ENCODE measurements at regions not wholly inside any gene's neighbourhood (a gene's known extent, or its start where the extent isn't known, plus 50 kb on each side); places are given as distances from the start of the nearest gene placed in this dataset.

DNA sequence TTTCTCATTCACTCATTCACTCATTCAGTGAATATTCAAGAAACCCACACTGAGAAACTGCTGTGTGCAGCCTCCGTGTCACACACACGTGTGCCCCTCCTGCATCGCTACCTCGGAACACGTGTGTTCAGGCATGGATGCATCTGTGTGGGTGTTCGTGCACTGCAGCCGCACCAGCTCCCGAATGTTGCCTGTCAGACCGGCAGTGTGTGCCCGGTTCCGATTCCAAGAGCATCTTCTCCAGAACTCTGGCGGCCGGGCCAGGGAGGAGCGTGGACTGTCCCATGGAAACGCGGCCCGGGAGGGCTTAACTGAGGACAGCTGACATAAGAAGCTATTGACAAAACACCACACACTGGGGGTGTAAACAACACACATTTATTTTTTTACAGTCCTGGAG, 216.0 kb downstream of the DLL1 start:
- DNase-seq (ENCODE audit: low read depth, low spot score) = no peak
- Histone ChIP-seq H3K27ac (ENCODE audit: low read length) (no peak overlapping the region), H3K36me3 (ENCODE audit: control insufficient read depth, insufficient read depth, low read length) (no peaks in the 10 kb centered on the region), H3K4me3 (ENCODE audit: low read length) (no peak overlapping the region), H3K4me1 (ENCODE audit: control insufficient read depth, insufficient read depth, low read length) (peaks cover 4% of the 10 kb centered on the region), H3K27me3 (ENCODE audit: control insufficient read depth, insufficient read depth, low read length) (no peaks in the 10 kb centered on the region), H3K9me3 (ENCODE audit: control insufficient read depth, insufficient read depth, low read length) (no peaks in the 10 kb centered on the region)
- no CpG with 5 or more reads among the region's 17 CpGs for WGBS (ENCODE audit: insufficient coverage, insufficient read length)

DNA sequence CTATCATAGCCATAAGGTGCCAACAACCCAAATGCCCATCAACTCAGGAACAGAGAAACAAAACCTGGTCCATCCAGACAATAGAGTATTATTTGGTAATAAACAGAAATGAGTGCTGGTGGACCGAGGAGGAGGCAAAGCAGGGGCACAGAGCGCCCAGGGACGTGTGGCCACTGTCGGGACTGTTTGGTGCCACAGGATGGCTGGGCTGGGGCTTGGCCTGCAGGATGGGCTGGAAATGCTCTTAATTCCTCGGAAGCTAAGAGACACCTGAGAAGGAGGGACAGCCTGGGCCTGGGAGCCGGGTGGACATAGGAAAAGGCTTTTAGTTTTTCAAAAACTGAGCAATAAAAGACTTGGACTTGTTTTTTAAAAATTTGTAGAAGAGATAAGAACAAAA, 216.4 kb downstream of the DLL1 start:
- Histone ChIP-seq H3K36me3 (ENCODE audit: control insufficient read depth, insufficient read depth, low read length) (no peaks in the 10 kb centered on the region), H3K27ac (ENCODE audit: low read length) (no peak overlapping the region), H3K9me3 (ENCODE audit: control insufficient read depth, insufficient read depth, low read length) (no peaks in the 10 kb centered on the region), H3K27me3 (ENCODE audit: control insufficient read depth, insufficient read depth, low read length) (no peaks in the 10 kb centered on the region), H3K4me1 (ENCODE audit: control insufficient read depth, insufficient read depth, low read length) (peaks cover 4% of the 10 kb centered on the region), H3K4me3 (ENCODE audit: low read length) (no peak overlapping the region)
- no CpG with 5 or more reads among the region's 6 CpGs for WGBS (ENCODE audit: insufficient coverage, insufficient read length)
- DNase-seq (ENCODE audit: low read depth, low spot score) = no peak

DNA sequence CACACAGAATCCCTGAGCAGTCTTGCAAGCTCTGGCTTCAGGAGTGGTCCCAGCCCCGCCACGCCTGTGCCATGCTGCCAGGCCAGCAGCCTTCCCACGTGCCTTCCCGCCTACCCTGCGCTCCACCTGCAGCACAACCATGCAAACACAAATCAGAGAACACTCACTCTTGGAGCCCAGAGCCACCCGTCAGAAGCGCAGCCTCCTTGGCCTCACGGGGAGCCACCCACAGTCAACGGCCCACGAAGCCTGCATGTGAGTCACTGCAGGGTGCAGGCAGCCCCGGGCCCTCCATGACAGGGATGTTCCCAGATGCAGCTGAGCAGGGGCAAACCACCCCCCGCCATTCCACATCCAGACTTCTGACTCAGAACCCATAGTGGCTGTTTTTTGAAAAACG, 217.0 kb downstream of the DLL1 start:
- no peak for DNase-seq (ENCODE audit: low read depth, low spot score)
- Histone ChIP-seq H3K4me1 (ENCODE audit: control insufficient read depth, insufficient read depth, low read length) (peaks cover 4% of the 10 kb centered on the region), H3K9me3 (ENCODE audit: control insufficient read depth, insufficient read depth, low read length) (no peaks in the 10 kb centered on the region), H3K27ac (ENCODE audit: low read length) (no peak overlapping the region), H3K27me3 (ENCODE audit: control insufficient read depth, insufficient read depth, low read length) (no peaks in the 10 kb centered on the region), H3K4me3 (ENCODE audit: low read length) (no peak overlapping the region), H3K36me3 (ENCODE audit: control insufficient read depth, insufficient read depth, low read length) (no peaks in the 10 kb centered on the region)
- WGBS (ENCODE audit: insufficient coverage, insufficient read length) = no CpG with 5 or more reads among the region's 13 CpGs

DNA sequence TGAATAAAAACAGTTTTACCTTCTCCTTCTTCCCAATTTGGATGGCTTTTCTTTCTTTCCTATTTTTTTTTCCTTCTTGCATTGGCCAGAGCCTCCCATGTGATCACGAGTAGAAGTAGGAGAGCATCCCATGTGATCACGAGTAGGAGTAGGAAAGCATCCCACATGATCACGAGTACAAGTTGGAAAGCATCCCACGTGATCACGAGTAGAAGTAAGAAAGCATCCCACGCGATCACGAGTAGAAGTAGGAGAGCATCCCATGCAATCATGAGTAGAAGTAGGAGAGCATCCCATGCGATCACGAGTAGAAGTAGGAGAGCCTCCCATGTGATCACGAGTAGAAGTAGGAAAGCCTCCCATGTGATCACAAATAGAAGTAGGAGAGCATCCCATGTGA, 218.6 kb downstream of the DLL1 start:
- Histone ChIP-seq H3K9me3 (ENCODE audit: control insufficient read depth, insufficient read depth, low read length) (no peaks in the 10 kb centered on the region), H3K27me3 (ENCODE audit: control insufficient read depth, insufficient read depth, low read length) (no peaks in the 10 kb centered on the region), H3K27ac (ENCODE audit: low read length) (no peak overlapping the region), H3K4me1 (ENCODE audit: control insufficient read depth, insufficient read depth, low read length) (peaks cover 4% of the 10 kb centered on the region), H3K4me3 (ENCODE audit: low read length) (no peak overlapping the region), H3K36me3 (ENCODE audit: control insufficient read depth, insufficient read depth, low read length) (no peaks in the 10 kb centered on the region)
- WGBS (ENCODE audit: insufficient coverage, insufficient read length) = no CpG with 5 or more reads among the region's 11 CpGs
- no peak for DNase-seq (ENCODE audit: low read depth, low spot score)

DNA sequence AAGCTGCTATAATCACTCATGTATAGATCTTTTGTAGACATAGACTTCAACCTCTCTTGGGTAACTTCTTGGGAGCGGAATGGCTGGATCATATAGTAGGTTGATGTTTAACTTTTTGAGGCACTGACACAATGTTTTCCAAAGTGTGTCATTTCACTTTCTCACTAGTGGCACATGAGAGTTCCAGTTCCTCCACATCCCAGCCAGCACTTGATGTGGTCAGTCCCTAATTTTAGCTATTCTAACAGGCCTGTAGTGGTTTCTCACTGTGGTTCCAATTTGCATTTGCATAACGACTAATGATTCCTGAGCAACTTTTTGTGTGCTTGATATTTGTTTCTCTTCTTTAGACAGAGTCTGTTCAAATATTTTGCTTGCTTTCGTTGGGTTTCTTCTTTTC, 221.3 kb downstream of the DLL1 start:
- no peaks in the 10 kb centered on the region for H3K36me3 ChIP-seq (ENCODE audit: control insufficient read depth, insufficient read depth, low read length)
- no peak overlapping the region for H3K4me3 ChIP-seq (ENCODE audit: low read length)
- H3K4me1 ChIP-seq (ENCODE audit: control insufficient read depth, insufficient read depth, low read length) = no peaks in the 10 kb centered on the region
- DNase-seq (ENCODE audit: low read depth, low spot score) = no peak
- H3K27me3 ChIP-seq (ENCODE audit: control insufficient read depth, insufficient read depth, low read length) = no peaks in the 10 kb centered on the region
- WGBS (ENCODE audit: insufficient coverage, insufficient read length) = no CpG with 5 or more reads among the region's 3 CpGs
- H3K9me3 ChIP-seq (ENCODE audit: control insufficient read depth, insufficient read depth, low read length) = no peaks in the 10 kb centered on the region
- H3K27ac ChIP-seq (ENCODE audit: low read length) = no peak overlapping the region

DNA sequence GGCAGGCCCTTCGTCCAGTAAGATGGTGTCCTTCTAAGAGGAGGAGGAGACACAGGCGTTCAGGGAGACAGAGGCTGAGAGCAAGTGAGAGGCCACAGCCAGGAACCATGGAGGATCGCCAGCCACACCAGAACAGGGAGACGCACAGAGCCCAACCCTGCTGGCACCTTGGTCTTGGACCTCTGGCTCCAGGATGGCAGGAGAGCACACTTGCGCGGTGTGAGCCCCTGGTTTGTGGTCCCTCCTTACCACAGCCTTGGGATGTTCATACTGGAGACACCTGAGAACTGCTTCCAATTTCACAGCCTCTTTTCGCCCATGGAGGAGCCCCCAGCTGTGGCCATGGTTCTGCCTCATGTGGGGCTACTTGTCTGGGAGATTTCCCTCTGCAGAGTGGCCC, 222.4 kb downstream of the DLL1 start:
- WGBS (ENCODE audit: insufficient coverage, insufficient read length) = no CpG with 5 or more reads among the region's 7 CpGs
- DNase-seq (ENCODE audit: low read depth, low spot score) = no peak
- 0 out of 2 replicates have a peak, but pooled peaks cover 2% of the 10 kb centered on the region for H3K4me1 ChIP-seq (ENCODE audit: control insufficient read depth, insufficient read depth, low read length)
- H3K4me3 ChIP-seq (ENCODE audit: low read length) = no peak overlapping the region
- no peaks in the 10 kb centered on the region for H3K36me3 ChIP-seq (ENCODE audit: control insufficient read depth, insufficient read depth, low read length)
- H3K27me3 ChIP-seq (ENCODE audit: control insufficient read depth, insufficient read depth, low read length) = no peaks in the 10 kb centered on the region
- no peaks in the 10 kb centered on the region for H3K9me3 ChIP-seq (ENCODE audit: control insufficient read depth, insufficient read depth, low read length)
- no peak overlapping the region for H3K27ac ChIP-seq (ENCODE audit: low read length)

DNA sequence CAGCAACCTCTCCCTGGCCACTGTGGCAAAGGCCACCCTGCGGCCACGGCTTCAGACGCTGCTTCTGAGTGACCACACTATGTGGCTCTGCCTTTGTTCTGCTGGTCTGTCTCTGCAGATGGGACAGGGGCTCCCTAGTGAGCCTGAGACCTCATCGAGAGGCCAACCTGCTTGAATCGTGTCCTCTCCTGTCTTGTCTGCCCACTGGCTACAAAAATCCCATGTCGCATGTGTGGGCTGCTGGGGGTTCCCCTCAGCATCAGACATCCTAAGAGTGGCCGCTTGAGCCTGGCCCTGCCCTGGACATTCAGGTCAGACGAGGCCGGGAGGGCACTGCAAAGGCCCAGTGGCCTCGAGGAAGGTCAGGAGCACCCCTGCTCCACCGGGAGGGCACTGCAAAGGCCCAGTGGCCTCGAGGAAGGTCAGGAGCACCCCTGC, 222.9 kb downstream of the DLL1 start:
- Histone ChIP-seq H3K27me3 (ENCODE audit: control insufficient read depth, insufficient read depth, low read length) (no peaks in the 10 kb centered on the region), H3K27ac (ENCODE audit: low read length) (no peak overlapping the region), H3K4me1 (ENCODE audit: control insufficient read depth, insufficient read depth, low read length) (0 out of 2 replicates have a peak, but pooled peaks cover 2% of the 10 kb centered on the region), H3K36me3 (ENCODE audit: control insufficient read depth, insufficient read depth, low read length) (no peaks in the 10 kb centered on the region), H3K4me3 (ENCODE audit: low read length) (no peak overlapping the region), H3K9me3 (ENCODE audit: control insufficient read depth, insufficient read depth, low read length) (no peaks in the 10 kb centered on the region)
- no peak for DNase-seq (ENCODE audit: low read depth, low spot score)
- WGBS (ENCODE audit: insufficient coverage, insufficient read length) = no CpG with 5 or more reads among the region's 12 CpGs

DNA sequence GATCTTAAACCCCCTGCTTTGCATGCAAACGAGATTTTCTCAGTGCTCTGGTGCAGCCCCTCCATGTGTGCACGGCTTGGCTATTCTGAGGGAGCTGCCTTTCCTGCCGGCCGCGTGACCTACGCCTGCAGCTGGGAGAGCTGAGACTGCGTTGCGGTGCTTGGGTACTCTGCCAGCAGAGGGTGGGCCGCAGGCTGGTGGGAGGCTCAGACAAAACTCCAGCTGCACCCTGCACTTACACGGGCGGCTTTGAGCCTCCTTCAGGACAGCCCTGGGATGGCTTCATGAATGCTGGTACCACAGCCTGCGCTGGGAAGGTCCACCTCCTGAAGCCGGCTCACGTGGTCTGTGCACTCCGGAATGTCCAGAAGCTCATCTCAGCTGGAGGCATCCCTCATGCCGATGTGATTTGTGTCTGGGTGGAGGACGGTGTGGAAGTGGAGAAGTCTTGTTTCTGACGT, 223.7 kb downstream of the DLL1 start:
- H3K9me3 ChIP-seq (ENCODE audit: control insufficient read depth, insufficient read depth, low read length) = no peaks in the 10 kb centered on the region
- H3K36me3 ChIP-seq (ENCODE audit: control insufficient read depth, insufficient read depth, low read length) = no peaks in the 10 kb centered on the region
- WGBS (ENCODE audit: insufficient coverage, insufficient read length) = no CpG with 5 or more reads among the region's 18 CpGs
- H3K4me3 ChIP-seq (ENCODE audit: low read length) = no peak overlapping the region
- no peak overlapping the region for H3K27ac ChIP-seq (ENCODE audit: low read length)
- H3K27me3 ChIP-seq (ENCODE audit: control insufficient read depth, insufficient read depth, low read length) = no peaks in the 10 kb centered on the region
- no peak for DNase-seq (ENCODE audit: low read depth, low spot score)
- H3K4me1 ChIP-seq (ENCODE audit: control insufficient read depth, insufficient read depth, low read length) = peaks cover 2% of the 10 kb centered on the region; the same call in 1 of the 2 replicates

DNA sequence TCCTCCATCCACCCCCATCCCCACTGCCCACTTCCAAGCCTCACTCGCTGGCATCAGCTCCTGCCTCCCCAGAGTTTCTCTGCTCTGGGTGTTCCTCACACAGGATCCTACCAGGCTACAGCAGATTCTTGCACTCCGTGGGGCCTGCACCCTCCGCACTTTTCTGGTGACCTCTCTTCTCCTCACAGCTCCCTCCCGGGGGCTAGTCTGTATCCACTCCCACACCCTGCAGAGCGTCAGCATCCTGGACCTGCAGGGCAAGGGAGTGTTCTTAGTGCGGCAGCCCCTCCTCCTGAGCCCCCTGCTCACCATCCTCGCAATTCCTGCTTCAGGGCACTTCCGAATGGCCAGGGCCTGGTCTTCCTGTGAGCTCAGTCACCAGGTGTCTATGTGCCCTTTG, 224.2 kb downstream of the DLL1 start:
- no peak for DNase-seq (ENCODE audit: low read depth, low spot score)
- no peaks in the 10 kb centered on the region for H3K36me3 ChIP-seq (ENCODE audit: control insufficient read depth, insufficient read depth, low read length)
- no peaks in the 10 kb centered on the region for H3K27me3 ChIP-seq (ENCODE audit: control insufficient read depth, insufficient read depth, low read length)
- H3K4me3 ChIP-seq (ENCODE audit: low read length) = no peak overlapping the region
- no peak overlapping the region for H3K27ac ChIP-seq (ENCODE audit: low read length)
- WGBS (ENCODE audit: insufficient coverage, insufficient read length) = no CpG with 5 or more reads among the region's 8 CpGs
- no peaks in the 10 kb centered on the region for H3K9me3 ChIP-seq (ENCODE audit: control insufficient read depth, insufficient read depth, low read length)
- peaks cover 2% of the 10 kb centered on the region; the same call in 1 of the 2 replicates for H3K4me1 ChIP-seq (ENCODE audit: control insufficient read depth, insufficient read depth, low read length)

DNA sequence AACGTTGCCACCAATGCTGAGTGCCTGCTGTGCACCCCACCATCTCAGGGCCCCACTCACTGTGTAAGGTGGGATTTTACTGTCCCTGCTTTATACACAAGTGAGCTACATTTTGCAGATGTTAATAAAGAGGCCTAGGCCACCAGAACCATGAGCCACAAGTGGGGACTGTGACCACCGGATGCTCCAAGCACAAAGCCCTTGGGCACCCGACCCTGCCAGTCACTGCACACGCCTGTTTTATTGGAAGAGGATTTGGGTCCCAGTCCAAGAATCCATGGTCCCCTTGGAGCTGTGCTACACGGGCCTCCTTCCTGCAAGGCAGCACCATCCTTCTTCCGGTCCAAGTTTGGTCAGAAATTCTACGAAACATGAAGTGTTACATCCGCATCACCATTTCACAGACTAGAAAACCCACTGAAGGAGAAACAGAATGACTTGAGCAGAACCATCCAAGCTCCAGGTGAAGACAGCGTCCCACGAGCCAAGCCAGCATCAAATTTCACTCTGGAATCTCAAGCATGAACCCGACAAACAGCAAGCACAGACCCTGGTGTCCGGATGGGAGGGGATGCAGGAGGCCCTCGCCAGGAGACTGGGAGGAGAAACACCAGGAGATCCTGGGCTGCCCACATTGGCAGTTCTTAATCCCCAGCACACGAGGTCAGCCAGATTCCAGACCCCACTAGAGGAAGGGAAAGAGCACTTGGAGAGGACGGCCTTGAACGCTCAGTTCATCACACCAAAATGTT, 226.9 kb downstream of the DLL1 start:
- Histone ChIP-seq H3K9me3 (ENCODE audit: control insufficient read depth, insufficient read depth, low read length) (no peaks in the 10 kb centered on the region), H3K4me1 (ENCODE audit: control insufficient read depth, insufficient read depth, low read length) (peaks cover 2% of the 10 kb centered on the region; the same call in 1 of the 2 replicates), H3K4me3 (ENCODE audit: low read length) (no peak overlapping the region), H3K27me3 (ENCODE audit: control insufficient read depth, insufficient read depth, low read length) (no peaks in the 10 kb centered on the region), H3K27ac (ENCODE audit: low read length) (no peak overlapping the region), H3K36me3 (ENCODE audit: control insufficient read depth, insufficient read depth, low read length) (no peaks in the 10 kb centered on the region)
- no peak for DNase-seq (ENCODE audit: low read depth, low spot score)
- no CpG with 5 or more reads among the region's 16 CpGs for WGBS (ENCODE audit: insufficient coverage, insufficient read length)

DNA sequence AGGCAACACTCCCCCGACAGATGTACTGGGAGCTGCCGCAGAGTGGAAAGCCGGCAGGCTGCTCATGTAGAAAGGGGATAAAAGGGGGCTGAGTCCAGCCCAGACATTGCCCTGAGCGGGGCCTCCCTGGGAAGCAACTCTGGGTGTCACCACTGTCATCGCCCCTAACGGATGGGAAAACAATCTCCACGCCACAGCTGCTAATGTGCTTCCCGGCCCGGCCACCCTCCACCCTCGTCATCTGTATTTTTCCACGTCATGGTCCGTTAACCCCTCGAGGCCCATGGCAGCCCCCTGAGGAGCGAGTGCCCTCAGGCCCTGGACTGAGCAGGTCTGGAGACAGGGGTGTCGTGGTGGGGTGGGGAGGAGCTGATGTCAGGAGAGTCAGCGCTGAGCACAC, 227.4 kb downstream of the DLL1 start:
- no CpG with 5 or more reads among the region's 16 CpGs for WGBS (ENCODE audit: insufficient coverage, insufficient read length)
- no peak overlapping the region for H3K4me3 ChIP-seq (ENCODE audit: low read length)

More for the DNA sequence above, 227.4 kb downstream of the DLL1 start:
- DNase-seq (ENCODE audit: low read depth, low spot score) = no peak
- Histone ChIP-seq H3K4me1 (ENCODE audit: control insufficient read depth, insufficient read depth, low read length) (peaks cover 2% of the 10 kb centered on the region; the same call in 1 of the 2 replicates), H3K27ac (ENCODE audit: low read length) (no peak overlapping the region), H3K9me3 (ENCODE audit: control insufficient read depth, insufficient read depth, low read length) (no peaks in the 10 kb centered on the region), H3K27me3 (ENCODE audit: control insufficient read depth, insufficient read depth, low read length) (no peaks in the 10 kb centered on the region), H3K36me3 (ENCODE audit: control insufficient read depth, insufficient read depth, low read length) (no peaks in the 10 kb centered on the region)
